GM21390 (cell line): ENCODE measurements at regions not wholly inside any gene's neighbourhood (a gene's known extent, or its start where the extent isn't known, plus 50 kb on each side); places are given as distances from the start of the nearest gene placed in this dataset.
"Not testable (repeated sequence)": the region's sequence is repeated elsewhere in the genome, so short reads cannot be mapped to it uniquely, and the experiment has no call there.

Experiments
- ATAC-seq: cut with Tn5 transposase; IDR thresholded peaks from one replicate; pipeline ENCODE4 v1.9.1; 2021; ENCODE audit not compliant: unreplicated experiment

- ATAC-seq, result peak; percentile 99
Measured at GRCh38 chr9:31542384-31543055, 841.9 kb upstream of the ACO1 start.

DNA sequence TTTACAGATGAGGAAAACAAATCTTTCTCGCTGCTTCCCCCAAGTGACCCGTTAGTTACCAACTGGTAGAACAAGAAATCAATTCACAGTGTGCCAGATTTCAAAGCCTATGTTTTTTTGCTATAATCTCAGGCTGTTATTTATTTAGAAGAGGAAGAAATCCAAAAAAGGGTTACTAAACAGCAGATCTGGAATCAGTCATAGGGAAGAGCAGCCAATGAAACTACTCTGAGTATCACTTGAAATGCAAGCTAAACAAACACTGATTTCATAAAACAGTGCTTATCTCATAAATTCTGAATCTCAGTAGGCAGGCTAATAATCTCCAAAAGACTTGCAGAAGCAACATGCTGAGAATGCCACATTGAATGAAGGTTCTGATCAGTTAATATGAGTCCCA, 829.5 kb upstream of the ACO1 start:
- no peak for ATAC-seq

- peak; percentile 80 for ATAC-seq
Measured at GRCh38 chr9:31556667-31557463, 827.6 kb upstream of the ACO1 start.

DNA sequence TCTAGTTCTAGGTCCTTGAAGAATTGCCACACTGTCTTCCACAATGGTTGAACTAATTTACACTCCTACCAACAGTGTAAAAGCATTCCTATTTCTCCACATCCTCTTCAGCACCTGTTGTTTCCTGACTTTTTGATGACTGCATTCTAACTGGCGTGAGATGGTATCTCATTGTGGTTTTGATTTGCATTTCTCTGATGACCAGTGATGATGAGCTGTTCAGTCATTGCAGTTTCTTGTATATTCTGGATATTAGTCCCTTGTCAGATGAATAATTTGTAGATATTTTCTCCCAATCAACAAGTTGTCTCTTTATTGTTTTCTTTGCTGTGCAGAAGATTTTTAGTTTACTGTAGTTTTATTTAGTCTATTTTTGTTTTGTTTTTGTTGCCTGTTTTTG, 812.3 kb upstream of the ACO1 start:
- not testable (repeated sequence) for ATAC-seq

DNA sequence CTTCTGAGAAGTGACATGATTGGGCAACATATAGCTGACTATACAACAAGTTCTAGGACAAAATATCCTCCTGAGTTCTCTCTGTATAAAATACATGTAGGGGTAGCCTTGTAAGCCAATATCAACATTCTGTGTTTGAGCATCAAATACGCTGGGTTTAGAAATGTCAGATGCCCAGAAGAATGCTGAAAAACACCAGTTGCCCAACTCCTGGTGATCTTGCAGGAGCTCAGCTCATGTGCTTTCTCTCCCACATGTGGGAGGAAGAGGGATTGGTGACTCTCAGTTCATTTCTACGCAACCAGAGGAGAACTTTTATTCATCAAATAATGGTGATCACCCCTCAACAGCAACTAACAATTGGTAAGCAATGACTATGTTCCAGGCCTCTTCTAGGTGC, 810.9 kb upstream of the ACO1 start:
- no peak for ATAC-seq

DNA sequence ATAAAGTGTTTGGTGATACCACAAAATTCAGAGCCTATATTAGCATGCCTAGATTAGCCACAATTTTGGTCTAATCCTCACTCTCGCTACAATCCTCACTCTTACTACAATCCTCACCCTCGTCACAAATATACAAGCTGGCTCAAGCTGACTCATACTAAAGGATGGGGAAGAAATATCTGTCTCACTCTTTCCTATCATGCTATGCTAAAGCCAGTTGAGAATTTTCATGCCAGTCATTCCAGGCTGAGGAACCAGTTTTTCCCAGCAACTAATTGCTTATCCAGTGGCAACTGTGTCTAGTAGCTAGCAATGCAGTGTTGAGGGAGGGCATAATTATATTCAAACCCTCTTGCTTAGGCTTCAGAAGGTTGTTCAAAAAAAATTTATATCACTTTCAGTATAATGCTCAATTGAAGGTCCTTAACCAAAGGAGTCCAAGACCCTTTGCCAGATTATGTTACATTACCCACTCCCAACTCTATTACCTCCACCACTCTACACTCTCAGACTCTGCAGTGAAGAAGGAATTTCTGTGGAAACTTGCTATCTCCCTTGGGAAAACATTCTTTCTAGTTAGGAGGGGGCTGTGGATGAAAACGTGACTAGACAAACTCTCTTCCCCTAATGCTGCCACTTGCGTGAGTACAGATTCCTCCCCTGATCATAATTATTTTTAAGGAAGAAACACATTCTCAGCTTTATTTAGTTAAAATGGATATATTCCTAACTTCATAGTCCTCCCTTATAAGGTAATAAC, 810.3 kb upstream of the ACO1 start:
- ATAC-seq, result no peak

- ATAC-seq, result no peak
Measured at GRCh38 chr9:31582071-31582470, 802.4 kb upstream of the ACO1 start.

DNA sequence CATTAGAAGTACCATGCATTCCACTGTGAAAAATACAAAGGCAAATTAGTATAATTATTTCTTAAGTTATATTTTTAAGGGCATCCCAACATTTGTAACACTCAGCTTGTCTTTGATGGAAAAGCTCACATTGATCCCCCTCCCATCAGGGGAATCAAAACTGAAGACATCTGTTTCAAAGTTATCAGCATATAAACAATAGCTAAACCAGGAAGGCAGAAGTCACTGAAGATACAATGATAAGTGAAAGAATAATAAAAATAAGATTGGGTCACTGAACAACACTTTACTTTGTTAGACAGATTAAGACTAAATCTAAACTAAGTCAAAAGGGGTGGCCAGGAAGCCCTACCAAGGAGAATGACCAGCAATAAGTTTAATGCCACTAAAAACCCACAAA, 801.9 kb upstream of the ACO1 start:
- no peak for ATAC-seq

- ATAC-seq, result no peak
Measured at GRCh38 chr9:31585158-31585557, 799.3 kb upstream of the ACO1 start.

GRCh38 chr9:31587146-31587545, 797.3 kb upstream of the ACO1 start:
- no peak for ATAC-seq

DNA sequence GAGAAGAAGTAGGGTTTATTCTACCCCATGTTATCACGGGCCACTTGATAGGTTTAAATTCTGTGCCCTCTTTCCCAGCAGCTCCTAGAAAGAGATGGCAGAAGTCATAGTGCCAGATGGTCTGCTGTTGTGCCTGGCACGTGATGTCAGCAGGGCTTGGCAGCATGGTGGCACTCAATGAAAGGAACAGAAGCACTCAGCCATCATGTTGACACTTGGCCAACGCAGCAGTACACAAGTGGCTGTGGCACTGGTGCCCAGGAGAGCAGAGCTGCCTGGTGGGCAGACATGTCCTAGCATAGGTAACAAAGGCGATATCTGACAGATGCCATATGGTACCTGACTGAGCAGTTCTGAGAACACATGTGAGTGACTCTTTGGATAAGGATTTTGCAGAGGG, 796.4 kb upstream of the ACO1 start:
- no peak for ATAC-seq

- no peak for ATAC-seq
Measured at GRCh38 chr9:31588756-31589155, 795.7 kb upstream of the ACO1 start.

DNA sequence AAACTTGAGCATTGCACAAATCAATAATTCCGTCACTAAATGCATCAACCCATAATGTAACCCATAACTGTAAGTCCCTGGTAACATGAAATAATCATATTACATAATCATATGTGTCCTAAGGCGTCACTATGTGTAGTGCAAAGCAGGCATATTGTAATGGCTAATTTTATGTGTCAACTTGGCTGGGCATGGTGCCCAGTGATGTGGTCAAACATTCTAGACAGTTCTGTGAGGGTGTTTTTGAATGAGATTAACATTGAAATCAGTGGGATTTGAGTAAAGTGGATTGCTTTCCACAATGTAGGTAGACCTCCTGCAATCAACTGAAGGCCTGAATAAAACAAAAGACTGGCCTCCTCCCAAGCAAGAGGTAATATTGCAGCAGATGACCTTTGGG, 794.4 kb upstream of the ACO1 start:
- ATAC-seq, result no peak

GRCh38 chr9:31597086-31597485, 787.4 kb upstream of the ACO1 start:
- not testable (repeated sequence) for ATAC-seq

DNA sequence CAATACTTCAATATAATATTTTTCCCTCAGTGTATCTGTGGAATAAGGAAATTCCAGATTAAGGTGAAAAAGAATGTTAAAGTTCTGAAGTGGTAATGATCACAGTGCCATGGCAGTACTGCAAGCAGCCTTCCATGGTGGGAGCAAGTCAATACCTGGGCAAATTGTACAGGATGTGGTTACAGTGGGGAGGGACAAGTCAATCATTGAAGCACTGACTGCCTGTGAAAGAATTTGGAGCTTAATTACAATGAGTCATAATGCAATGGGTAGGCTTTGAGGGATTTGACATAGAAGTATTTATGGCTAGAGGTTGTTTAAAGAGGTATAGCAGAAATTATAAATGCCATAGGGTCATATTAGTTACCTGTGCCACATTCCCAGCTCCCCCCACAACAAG, 786.5 kb upstream of the ACO1 start:
- ATAC-seq, result no peak

GRCh38 chr9:31601666-31602065, 782.8 kb upstream of the ACO1 start:
- no peak for ATAC-seq

DNA sequence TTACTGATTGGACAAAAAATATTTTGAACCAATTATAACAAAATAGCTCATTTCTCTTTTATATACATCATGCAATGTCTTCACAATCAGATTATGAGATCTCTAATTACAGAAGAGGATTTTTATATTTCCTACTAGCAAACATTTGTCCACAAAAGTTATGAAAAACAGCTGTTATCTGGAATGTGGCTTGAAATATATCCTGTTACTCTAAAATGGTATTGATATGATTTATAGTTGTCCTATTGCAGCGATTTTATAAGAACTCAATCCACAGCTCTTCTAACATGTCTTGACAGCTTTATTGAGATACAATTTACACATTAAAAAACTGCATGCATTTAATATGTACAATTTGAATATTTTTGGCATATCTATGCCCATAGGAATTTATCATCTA, 779.9 kb upstream of the ACO1 start:
- no peak for ATAC-seq

GRCh38 chr9:31605164-31605563, 779.3 kb upstream of the ACO1 start:
- ATAC-seq, result no peak

DNA sequence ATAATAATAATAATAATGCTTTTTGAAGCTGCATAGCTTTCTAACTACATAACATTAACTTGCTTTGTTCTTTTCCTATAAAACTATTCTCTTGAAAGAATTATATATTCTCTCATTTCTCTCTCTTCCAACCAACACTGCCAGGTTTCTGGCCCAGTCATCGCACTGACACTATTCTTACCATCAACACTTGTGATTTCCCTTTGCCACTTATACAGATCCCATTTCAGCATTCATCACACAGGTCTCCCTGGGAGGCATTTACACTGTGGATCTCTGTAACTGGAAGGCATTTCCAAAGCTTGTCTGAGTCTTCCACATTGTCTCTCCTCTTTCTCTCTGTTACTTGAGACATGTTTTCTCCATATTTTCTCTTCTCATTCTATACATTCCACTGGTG, 777.8 kb upstream of the ACO1 start:
- no peak for ATAC-seq

DNA sequence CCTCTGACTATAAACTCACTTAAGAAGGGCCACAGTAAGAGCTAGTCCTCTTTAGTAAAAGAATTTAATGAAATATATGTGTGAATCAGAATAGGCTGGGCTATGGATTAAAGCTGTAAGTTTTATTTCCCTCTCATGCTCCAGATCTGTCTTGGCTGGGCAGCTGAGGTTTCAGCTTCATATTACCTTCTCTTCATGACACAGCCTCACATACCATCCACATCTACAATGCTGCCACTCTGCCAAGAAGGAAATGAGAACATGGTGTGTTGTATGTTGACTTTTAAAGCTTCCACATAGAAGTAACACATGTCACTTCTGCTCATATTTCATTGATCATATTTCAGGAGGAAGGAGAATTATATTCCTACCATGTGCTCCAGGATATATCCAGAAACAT, 776.0 kb upstream of the ACO1 start:
- ATAC-seq, result no peak

DNA sequence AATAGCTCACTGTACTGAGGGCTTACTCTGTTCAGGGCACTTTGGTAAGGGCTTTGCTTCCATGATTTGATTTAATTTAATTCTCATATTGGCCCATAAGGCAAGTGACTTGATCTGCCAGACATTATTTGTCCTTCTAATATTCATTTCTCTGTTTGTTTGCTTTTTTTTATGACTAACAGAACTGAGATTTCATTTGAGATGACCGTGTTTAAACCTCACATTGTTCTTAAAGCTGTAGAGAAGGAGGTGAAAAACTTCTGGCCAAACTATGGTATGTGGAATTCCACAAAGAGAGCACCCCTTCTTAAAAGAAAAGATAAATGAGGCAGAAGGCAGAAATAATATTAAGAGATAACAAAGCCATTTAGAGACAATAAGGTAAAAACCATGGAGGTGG, 775.6 kb upstream of the ACO1 start:
- no peak for ATAC-seq
